K562 (cell line): ENCODE measurements at regions not wholly inside any gene's neighbourhood (a gene's known extent, or its start where the extent isn't known, plus 50 kb on each side); places are given as distances from the start of the nearest gene placed in this dataset.

Source experiments
- ATAC-seq: fragments of 200-7000 bp; cut with Tn5 transposase; 3 replicates; pipeline ENCODE4 v1.9.1; 2020; ENCODE audit warnings: moderate library complexity
- BruUV-seq: library from RNA; stranded (reverse); fragments of 400-500 nt; replicated peaks from 2 replicates; lab custom pipeline; 2021; lab: Mats Ljungman, UMichigan
- CTCF ChIA-PET: fragments of 300-600 bp; formaldehyde crosslinking; extraction: SDS; loops from one replicate; lab custom pipeline; 2021; ENCODE audit warnings: low intra/inter-chr PET ratio; lab: Yijun Ruan, JAX
- POLR2A ChIA-PET: fragments of 300-600, 350-650 bp; sonication (Branson Sonifier 250); formaldehyde crosslinking; extraction: SDS; loops from one replicate; lab custom pipeline; 2021; ENCODE audit warnings: antibody characterized with exemption, inconsistent platforms; lab: Yijun Ruan, JAX
- DNase-seq, 4 experiments: peaks; one replicate each; pipeline versions ENCODE4 v3.0.0 to v3.0.0-alpha.2; 2011 to 2018; ENCODE audit warnings: low spot score in 3 of 4, mixed read lengths in 3 of 4; ENCODE audit errors: extremely low read depth in 1 of 4
- FAIRE-seq: peaks from 2 replicates; lab custom pipeline; 2011; peaks lifted over from hg19 to GRCh38; lab: Jason Lieb, UNC
- H2AFZ ChIP-seq: 2 replicates; pipeline ENCODE4 v1.6.0; 2011; ENCODE audit warnings: low read depth, low read length, control low read depth, inconsistent platforms
- H3K27ac ChIP-seq: fragments of 200-600 bp; 3 replicates; pipeline ENCODE4 v1.8.0; 2011; ENCODE audit warnings: low read depth, mild to moderate bottlenecking, control low read depth, inconsistent platforms, low read length, moderate library complexity, mixed read lengths; ENCODE audit errors: extremely low read depth
- H3K27me3 ChIP-seq, 2 experiments: fragments of 300-600 bp in 1 of 2; 2 replicates in 1 of 2; 3 replicates in 1 of 2; pipeline versions ENCODE4 v1.6.0 to v1.8.0; 2011; ENCODE audit warnings: inconsistent platforms in 2 of 2, low read length in 2 of 2, mild to moderate bottlenecking in 1 of 2, mixed read lengths in 1 of 2, moderate library complexity in 1 of 2; ENCODE audit not compliant: control insufficient read depth in 2 of 2, insufficient read depth in 2 of 2
- H3K36me3 ChIP-seq: fragments of 300-600 bp; 3 replicates; pipeline ENCODE4 v1.8.0; 2011; ENCODE audit warnings: mild to moderate bottlenecking, low read length, inconsistent platforms; ENCODE audit not compliant: control insufficient read depth, insufficient read depth
- H3K4me1 ChIP-seq, 2 experiments: fragments of 200-600 bp in 1 of 2; replicated peaks in 1 of 2; 2 replicates in 1 of 2; 3 replicates in 1 of 2; pipeline versions ENCODE4 v1.5.1 to v1.8.0; 2011; ENCODE audit warnings: inconsistent platforms in 2 of 2, low read length in 2 of 2, mild to moderate bottlenecking in 1 of 2, mixed read lengths in 1 of 2, moderate library complexity in 1 of 2; ENCODE audit not compliant: control insufficient read depth in 2 of 2, insufficient read depth in 2 of 2
- H3K4me2 ChIP-seq: 2 replicates; pipeline ENCODE4 v1.6.1; 2011; ENCODE audit warnings: low read length, control low read depth, inconsistent platforms, mixed read lengths; ENCODE audit not compliant: insufficient read depth
- H3K4me3 ChIP-seq: fragments of 200-600 bp; sonication (generic), shearing (Covaris generic); 2 replicates; pipeline ENCODE4 v1.5.1; 2016; ENCODE audit warnings: control low read depth, inconsistent platforms
- H3K79me2 ChIP-seq: fragments of 200-600 bp; 3 replicates; pipeline ENCODE4 v1.8.0; 2011; ENCODE audit warnings: low read length, inconsistent platforms; ENCODE audit not compliant: control insufficient read depth, insufficient read depth
- H3K9ac ChIP-seq, 2 experiments: 2 replicates each; pipeline versions ENCODE4 v1.6.0 to v1.6.1; 2011; ENCODE audit warnings: low read depth in 2 of 2, low read length in 2 of 2, control low read depth in 1 of 2, inconsistent platforms in 1 of 2, mild to moderate bottlenecking in 1 of 2, mixed read lengths in 1 of 2; ENCODE audit not compliant: insufficient read depth in 1 of 2
- H3K9me1 ChIP-seq: one replicate; pipeline ENCODE4 v1.6.0; 2011; ENCODE audit warnings: inconsistent platforms, mild to moderate bottlenecking, low read length, moderate library complexity; ENCODE audit not compliant: control insufficient read depth, insufficient read depth
- H3K9me3 ChIP-seq: replicated peaks from 2 replicates; pipeline ENCODE4 v1.5.1; 2011; ENCODE audit warnings: low read depth, low read length, inconsistent platforms; ENCODE audit not compliant: control insufficient read depth, insufficient read depth
- H4K20me1 ChIP-seq: replicated peaks from 2 replicates; pipeline ENCODE4 v1.6.1; 2011; ENCODE audit warnings: low read length, inconsistent platforms, mixed read lengths; ENCODE audit not compliant: control insufficient read depth, insufficient read depth
- ARHGAP35 ChIP-seq: fragments of 450-650 bp; IDR thresholded peaks from 2 replicates; pipeline ENCODE4 v1.6.1; 2018; ENCODE audit not compliant: partially characterized antibody
- CBFA2T2 ChIP-seq: fragments of 450-650 bp; conservative IDR thresholded peaks from 2 replicates; pipeline ENCODE4 v1.6.1; 2017; ENCODE audit warnings: mild to moderate bottlenecking
- CBFB ChIP-seq: sonication (generic); formaldehyde crosslinking; IDR thresholded peaks from 2 replicates; pipeline ENCODE4 v1.4.0; 2020; ENCODE audit warnings: mild to moderate bottlenecking, missing genetic modification reagents
- CHD4 ChIP-seq: fragments of 200-600 bp; sonication (generic); IDR thresholded peaks from 3 replicates; pipeline ENCODE4 v1.6.1; 2012; ENCODE audit warnings: low read depth, mild to moderate bottlenecking, mixed read lengths, low read length, inconsistent platforms; ENCODE audit not compliant: insufficient read depth, insufficient replicate concordance, poor library complexity, severe bottlenecking
- DPF2 ChIP-seq: fragments of 450-650 bp; IDR thresholded peaks from 2 replicates; pipeline ENCODE4 v1.6.1; 2016
- FOXJ2 ChIP-seq: fragments of 200-800 bp; sonication (Bioruptor generic); IDR thresholded peaks from 2 replicates; pipeline ENCODE4 v1.6.1; 2016; ENCODE audit warnings: missing genetic modification characterization, missing compliant biosample characterization
- HIVEP1 ChIP-seq: fragments of 250-450 bp; sonication (Bioruptor Pico); IDR thresholded peaks from 2 replicates; pipeline ENCODE4 v1.4.0; 2020; ENCODE audit warnings: mild to moderate bottlenecking
- MEIS2 ChIP-seq: fragments of 450-650 bp; IDR thresholded peaks from 2 replicates; pipeline ENCODE4 v1.6.1; 2014; ENCODE audit warnings: mild to moderate bottlenecking; ENCODE audit not compliant: partially characterized antibody
- PTTG1 ChIP-seq: fragments of 450-650 bp; IDR thresholded peaks from 2 replicates; pipeline ENCODE4 v1.6.1; 2016; ENCODE audit warnings: low read depth, mild to moderate bottlenecking, missing genetic modification characterization, missing compliant biosample characterization
- PYGO2 ChIP-seq: fragments of 450-650 bp; IDR thresholded peaks from 2 replicates; pipeline ENCODE4 v1.6.1; 2016; ENCODE audit warnings: mild to moderate bottlenecking, missing genetic modification characterization, moderate library complexity, missing compliant biosample characterization
- RBM15 ChIP-seq: fragments of 200-400 bp; formaldehyde crosslinking; IDR thresholded peaks from 2 replicates; pipeline ENCODE4 v1.6.1; 2018; ENCODE audit warnings: mild to moderate bottlenecking, low read length, moderate library complexity; ENCODE audit not compliant: insufficient read depth
- SMARCA4 ChIP-seq: fragments of 450-650 bp; IDR thresholded peaks from 2 replicates; pipeline ENCODE4 v1.6.1; 2016
- SNRNP70 ChIP-seq: fragments of 200-400 bp; formaldehyde crosslinking; optimal IDR thresholded peaks from 2 replicates; pipeline ENCODE3; 2017; ENCODE audit warnings: low read depth, low read length
- ZNF274 ChIP-seq: IDR thresholded peaks from 2 replicates; pipeline ENCODE4 v1.6.1; 2011; ENCODE audit warnings: low read depth, mild to moderate bottlenecking, low read length, moderate library complexity, borderline replicate concordance
- ZNF518B ChIP-seq: fragments of 250-450 bp; sonication (Bioruptor Pico); IDR thresholded peaks from 2 replicates; pipeline ENCODE4 v1.5.0; 2021; ENCODE audit warnings: mild to moderate bottlenecking, moderate library complexity
- WGBS: fragments of 100-300 bp; shearing (Covaris generic); methylation state at CpG from one replicate; pipeline ENCODE4 v1.1.6; 2016; ENCODE audit warnings: low coverage, mixed read lengths; ENCODE audit not compliant: insufficient coverage; ENCODE audit errors: missing lambda C conversion rate; 5-methylcytosine and 5-hydroxymethylcytosine counted together
- in situ Hi-C: fragments of 300-500 bp; cut with MboI; formaldehyde crosslinking; loops from 4 replicates; pipeline ENCODE4 v1.15.0; 2018; ENCODE audit warnings: inconsistent platforms, mixed read lengths
- intact Hi-C: fragments of 100-400 bp; cut with micrococcal nuclease; formaldehyde crosslinking; loops from 2 replicates; pipeline ENCODE4 v1.14.2; 2022

GRCh38 chr10:109191341-109191740, 732.0 kb downstream of the XPNPEP1 start:
- intact Hi-C loops (no loop called here), in situ Hi-C loops (no loop called here)
- TF ChIP-seq MEIS2 = no peak
- no peak for TF ChIP-seq DPF2
- no peak for TF ChIP-seq CBFB (CRISPR knock-in tag)
- TF ChIP-seq ARHGAP35 = no peak
- TF ChIP-seq FOXJ2 = no peak
- no peak for TF ChIP-seq PTTG1 (tag)
- TF ChIP-seq SNRNP70 = no peak
- no peak for TF ChIP-seq RBM15
- no peak for TF ChIP-seq CBFA2T2
- no peak for TF ChIP-seq SMARCA4
- FAIRE-seq (no peak), ATAC-seq (no peak), DNase-seq (no peak)
- Histone ChIP-seq H3K4me2 (no peak overlapping the region), H3K9ac (no peak overlapping the region), H3K4me1 (no peaks in the 10 kb centered on the region), H3K9me3 (no peaks in the 10 kb centered on the region), H2AFZ (no peak overlapping the region), H4K20me1 (no peaks in the 10 kb centered on the region), H3K36me3 (no peaks in the 10 kb centered on the region), H3K4me3 (no peak overlapping the region), H3K9me1 (no peaks in the 10 kb centered on the region), H3K27ac (no peak overlapping the region), H3K79me2 (no peaks in the 10 kb centered on the region), H3K27me3 (no peaks in the 10 kb centered on the region)
- CTCF ChIA-PET = no interaction called here
- no TSS peak for BruUV-seq
- POLR2A ChIA-PET = no interaction called here
- 2% methylated on average over 4 of the region's 5 CpGs for WGBS

- no peaks in the 10 kb centered on the region for H3K27me3 ChIP-seq
- ChIA-PET CTCF (no interaction called here), POLR2A (no interaction called here)
- no peaks in the 10 kb centered on the region for H3K4me1 ChIP-seq
- H3K27ac ChIP-seq = no peak overlapping the region
- no peaks in the 10 kb centered on the region for H3K36me3 ChIP-seq
- no peak overlapping the region for H2AFZ ChIP-seq
- intact Hi-C loops (no loop called here), in situ Hi-C loops (no loop called here)
- no peak overlapping the region for H3K4me3 ChIP-seq
- no peaks in the 10 kb centered on the region for H3K79me2 ChIP-seq
- no peak overlapping the region for H3K9ac ChIP-seq
- no TSS peak for BruUV-seq
- 0% methylated on average over 2 of the region's 2 CpGs for WGBS
- ATAC-seq (no peak), FAIRE-seq (no peak), DNase-seq (no peak)
- no peaks in the 10 kb centered on the region for H3K9me3 ChIP-seq
- H3K4me2 ChIP-seq = no peak overlapping the region
- no peaks in the 10 kb centered on the region for H3K9me1 ChIP-seq
- H4K20me1 ChIP-seq = no peaks in the 10 kb centered on the region
- TF ChIP-seq PYGO2 = no peak
- TF ChIP-seq ZNF274 = no peak
- TF ChIP-seq CHD4 = no peak
- no peak for TF ChIP-seq HIVEP1
- TF ChIP-seq ZNF518B = no peak
These were observed 735.6 kb downstream of the XPNPEP1 start for GRCh38 chr10:109187677-109188076.
